Fibroblast of skin of right biceps (primary cell): ENCODE measurements at regions not wholly inside any gene's neighbourhood (a gene's known extent, or its start where the extent isn't known, plus 50 kb on each side); places are given as distances from the start of the nearest gene placed in this dataset.
"Not testable (repeated sequence)": the region's sequence is repeated elsewhere in the genome, so short reads cannot be mapped to it uniquely, and the experiment has no call there.

Experiments used
- DNase-seq: peaks from one replicate; pipeline ENCODE4 v3.0.0-alpha.2; 2013

GRCh38 chr1:99062192-99062591 is 57.5 kb upstream of the PLPPR5 start:
- DNase-seq, result no peak

- DNase-seq, result no peak
These were observed 64.5 kb upstream of the PLPPR5 start for GRCh38 chr1:99069146-99069545.

- not testable (repeated sequence) for DNase-seq
These were observed 73.9 kb upstream of the PLPPR5 start for GRCh38 chr1:99078529-99078928.

GRCh38 chr1:99082366-99082765 is 77.7 kb upstream of the PLPPR5 start:
- DNase-seq, result no peak

GRCh38 chr1:99083338-99083737 is 78.7 kb upstream of the PLPPR5 start:
- DNase-seq, result no peak

- DNase-seq, result no peak
These were observed 79.9 kb upstream of the PLPPR5 start for GRCh38 chr1:99084562-99084961.

DNA sequence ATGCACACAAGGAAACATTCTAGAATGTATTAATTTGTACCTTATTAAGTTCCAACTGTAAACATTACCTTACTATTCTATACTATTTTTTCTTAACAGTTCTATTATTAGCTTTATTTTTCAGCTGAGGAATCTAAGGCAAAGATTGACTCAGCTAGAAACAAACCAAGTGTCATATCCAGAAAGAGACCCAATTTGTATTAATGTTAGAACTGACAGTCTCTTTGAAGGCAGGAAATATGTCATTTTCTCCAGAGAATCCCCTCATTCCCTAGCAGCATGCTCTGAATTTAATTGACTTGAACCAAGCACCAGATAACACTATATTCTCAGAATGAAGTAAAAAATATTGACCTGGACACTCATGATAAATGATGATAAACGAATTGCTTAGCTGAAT is 81.4 kb upstream of the PLPPR5 start:
- no peak for DNase-seq

- DNase-seq, result no peak
These were observed 93.9 kb upstream of the PLPPR5 start for GRCh38 chr1:99098589-99098988.

GRCh38 chr1:99106274-99106673 is 101.6 kb upstream of the PLPPR5 start:
- DNase-seq, result no peak

GRCh38 chr1:99107680-99108079 is 103.0 kb upstream of the PLPPR5 start:
- no peak for DNase-seq

DNA sequence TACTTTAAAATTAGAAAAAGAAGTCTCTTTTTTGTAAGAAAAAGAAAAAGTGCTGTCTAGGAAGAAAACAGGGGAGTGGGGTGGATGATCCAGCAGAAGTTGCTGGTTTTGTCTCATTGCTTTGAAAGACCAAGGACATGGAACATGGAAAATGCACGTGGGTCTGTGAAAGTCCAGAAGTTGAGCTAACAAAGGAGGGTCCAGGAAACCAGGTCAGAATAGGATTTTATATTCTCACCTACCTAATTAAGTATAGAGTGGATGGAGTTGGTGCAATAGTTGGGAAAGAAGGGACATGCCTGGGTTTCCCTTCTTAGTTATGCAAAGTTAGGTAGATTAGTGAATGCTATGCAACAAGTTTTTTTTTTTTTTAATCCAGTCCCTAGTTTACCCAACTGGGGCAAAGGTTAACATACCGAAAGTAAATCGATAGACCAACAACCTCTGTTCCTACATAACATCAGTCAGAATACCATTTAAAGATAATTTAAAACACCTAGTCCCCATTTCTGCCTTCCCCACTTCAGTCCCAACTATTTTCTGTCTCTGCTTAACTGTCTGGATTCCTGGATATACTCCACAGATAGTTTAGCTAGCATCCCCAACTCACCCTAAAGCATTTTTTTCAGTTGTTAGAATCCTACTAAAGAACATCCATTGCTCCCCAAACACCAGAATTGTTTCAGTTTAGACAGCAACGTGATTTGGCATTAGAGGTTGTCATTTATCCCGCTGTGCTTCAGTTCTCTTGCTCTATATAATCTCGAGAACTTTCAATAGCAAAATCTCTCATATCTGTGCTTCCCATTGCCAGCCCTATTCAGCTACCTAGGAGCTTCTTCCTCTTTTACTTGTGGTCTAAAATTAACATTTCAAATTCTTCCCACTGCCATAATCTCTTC is 105.7 kb upstream of the PLPPR5 start:
- DNase-seq, result no peak

DNA sequence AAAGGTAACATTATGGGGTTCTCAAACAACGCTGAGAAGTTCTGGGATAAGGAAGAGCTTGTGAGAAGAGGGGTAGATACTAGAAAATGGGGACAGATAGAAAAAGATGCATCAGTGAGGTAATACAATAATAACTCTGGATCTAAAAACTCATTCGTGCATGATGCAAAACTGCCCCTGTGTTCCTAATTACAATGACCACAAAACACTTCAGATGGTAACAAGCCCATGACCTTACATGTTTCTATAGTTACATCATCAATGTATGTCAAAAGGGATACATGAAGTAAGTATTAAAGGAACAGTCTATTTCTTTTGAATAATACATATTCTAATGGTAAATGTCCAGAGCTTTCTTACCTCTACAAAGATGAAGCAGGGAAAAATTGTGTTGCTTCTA is 110.6 kb upstream of the PLPPR5 start:
- no peak for DNase-seq

- DNase-seq, result peak; percentile 9
These were observed 114.5 kb upstream of the PLPPR5 start for GRCh38 chr1:99119188-99119587.

DNA sequence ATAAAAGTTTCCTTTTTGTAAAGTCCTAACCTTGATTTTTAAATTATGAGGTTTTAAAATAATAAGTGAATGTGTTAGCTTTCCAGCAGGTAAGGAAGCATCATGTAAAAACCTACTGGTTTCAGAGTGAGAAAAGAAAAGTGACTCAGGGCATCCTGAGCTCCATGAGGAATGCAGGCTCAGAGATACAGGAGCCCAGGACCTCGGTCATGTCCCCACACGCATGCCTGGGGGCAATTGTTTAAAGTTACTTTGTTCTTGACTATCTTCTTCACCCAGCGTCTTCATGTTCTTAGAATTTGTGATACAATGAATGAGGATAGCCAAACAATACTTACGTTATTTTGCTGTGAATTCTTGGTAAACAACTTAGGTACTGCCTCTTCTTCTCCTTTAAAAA is 117.4 kb upstream of the PLPPR5 start:
- DNase-seq, result no peak

DNA sequence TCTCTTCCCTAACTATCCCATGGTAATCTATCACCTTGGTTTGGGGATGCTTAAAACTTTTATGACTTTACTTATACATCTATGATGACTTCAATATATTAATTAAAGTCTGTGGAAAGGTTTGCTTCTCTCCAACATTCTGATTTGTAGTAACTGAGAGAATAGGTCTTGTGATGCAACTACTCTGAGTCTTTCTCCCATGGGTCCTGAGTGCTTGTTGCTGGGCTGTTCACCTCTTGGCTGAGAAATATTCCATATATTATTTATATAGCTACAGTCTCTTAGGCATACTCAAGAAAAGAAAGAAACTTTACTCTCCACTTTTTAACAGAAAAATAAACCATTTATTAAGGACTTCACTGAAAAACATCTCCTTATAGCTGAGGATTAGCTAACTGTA is 119.3 kb upstream of the PLPPR5 start:
- no peak for DNase-seq

DNA sequence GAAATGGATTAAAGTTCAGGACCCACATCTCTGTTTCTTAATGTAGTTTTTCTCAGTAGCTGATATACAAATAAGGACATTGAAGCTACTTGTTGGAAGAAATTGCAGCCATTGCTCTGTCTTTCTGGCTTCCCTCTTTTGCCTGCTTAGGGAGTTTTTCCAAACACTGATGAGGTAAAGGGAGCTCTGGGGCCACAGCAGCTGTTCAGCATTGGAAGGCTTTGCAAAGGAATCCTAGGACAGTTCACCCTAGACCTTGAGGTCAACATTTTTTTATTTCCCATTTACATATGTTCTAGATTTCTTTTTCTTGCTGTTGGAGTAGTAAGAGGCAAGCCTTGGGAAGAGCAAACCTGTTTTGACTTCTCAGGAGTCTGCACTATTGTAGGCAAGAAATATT is 126.9 kb upstream of the PLPPR5 start:
- no peak for DNase-seq

GRCh38 chr1:99133756-99134500 is 129.3 kb upstream of the PLPPR5 start:
- no peak for DNase-seq

DNA sequence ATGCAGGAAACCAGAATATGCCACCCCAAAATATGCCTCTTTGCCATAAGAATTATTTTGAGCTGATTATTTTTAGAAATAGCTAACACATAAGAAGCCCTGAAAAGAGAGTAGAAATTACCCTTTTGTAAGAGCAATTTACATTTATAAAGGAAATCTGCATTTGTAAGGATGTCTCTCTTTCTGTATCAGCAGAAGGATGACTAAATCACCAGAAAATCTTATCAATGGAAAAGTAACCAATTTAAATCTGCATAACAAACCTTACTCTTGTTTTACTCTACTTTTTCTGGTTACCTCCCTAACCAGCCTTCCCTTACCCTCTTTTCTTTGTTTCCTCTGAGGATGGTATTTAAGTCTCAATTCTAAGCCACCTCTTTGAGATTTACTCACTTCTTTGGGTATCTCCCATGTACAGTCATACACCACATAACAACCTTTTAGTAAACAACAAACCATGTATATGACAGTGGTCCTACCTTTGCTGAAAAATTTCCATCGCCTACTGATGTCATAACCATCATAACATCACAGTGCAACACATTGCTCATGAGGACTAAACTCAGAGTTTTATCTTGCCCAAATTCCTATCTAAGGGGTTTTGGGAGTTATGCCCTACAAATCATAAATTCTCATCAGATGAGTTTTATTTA is 126.6 kb upstream of the PLPPR4 start:
- no peak for DNase-seq

GRCh38 chr1:99139876-99140275 is 124.4 kb upstream of the PLPPR4 start:
- no peak for DNase-seq

- DNase-seq, result no peak
These were observed 118.0 kb upstream of the PLPPR4 start for GRCh38 chr1:99146129-99146848.

- no peak for DNase-seq
These were observed 114.3 kb upstream of the PLPPR4 start for GRCh38 chr1:99149952-99150351.

GRCh38 chr1:99152132-99152531 is 112.2 kb upstream of the PLPPR4 start:
- DNase-seq, result no peak

DNA sequence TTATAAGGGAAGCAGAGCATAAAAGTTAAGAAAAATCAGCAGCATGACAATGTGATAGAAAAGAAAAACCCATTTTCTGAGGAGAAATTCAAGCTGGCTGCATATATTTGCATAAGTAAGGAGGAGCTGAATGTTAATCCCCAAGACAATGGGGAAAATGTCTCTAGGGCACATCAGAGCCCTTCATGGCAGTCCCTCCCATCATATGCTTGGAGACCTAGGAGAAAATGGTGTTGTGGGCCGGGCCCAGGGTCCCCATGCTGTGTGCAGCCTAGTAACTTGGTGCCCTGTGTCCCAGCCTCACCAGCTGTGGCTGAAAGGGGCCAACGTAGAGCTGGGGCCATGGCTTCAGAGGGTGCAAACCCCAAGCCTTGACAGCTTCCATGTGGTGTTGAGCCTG is 100.6 kb upstream of the PLPPR4 start:
- DNase-seq, result no peak
